BE2C (cell line): ENCODE measurements at regions not wholly inside any gene's neighbourhood (a gene's known extent, or its start where the extent isn't known, plus 50 kb on each side); places are given as distances from the start of the nearest gene placed in this dataset.

Experiments
- DNase-seq: peaks from one replicate; pipeline ENCODE4 v3.0.0-alpha.2; 2020
- H3K27me3 ChIP-seq: fragments of 250-450 bp; sonication (Bioruptor Pico); 2 replicates; pipeline ENCODE4 v1.5.1; 2020; ENCODE audit warnings: mild to moderate bottlenecking
- H3K36me3 ChIP-seq: fragments of 250-450 bp; sonication (Bioruptor Pico); 2 replicates; pipeline ENCODE4 v1.5.1; 2020; ENCODE audit warnings: mild to moderate bottlenecking
- H3K4me1 ChIP-seq: fragments of 250-450 bp; sonication (Bioruptor Pico); 2 replicates; pipeline ENCODE4 v1.5.1; 2020
- H3K4me3 ChIP-seq: 2 replicates; pipeline ENCODE4 v1.5.1; 2011; ENCODE audit warnings: low read depth, low read length
- H3K9me3 ChIP-seq: fragments of 250-450 bp; sonication (Bioruptor Pico); 2 replicates; pipeline ENCODE4 v1.5.1; 2020
- CTCF ChIP-seq: IDR thresholded peaks from 2 replicates; pipeline ENCODE4 v1.5.1; 2012; ENCODE audit warnings: mild to moderate bottlenecking, low read depth, low read length

DNA sequence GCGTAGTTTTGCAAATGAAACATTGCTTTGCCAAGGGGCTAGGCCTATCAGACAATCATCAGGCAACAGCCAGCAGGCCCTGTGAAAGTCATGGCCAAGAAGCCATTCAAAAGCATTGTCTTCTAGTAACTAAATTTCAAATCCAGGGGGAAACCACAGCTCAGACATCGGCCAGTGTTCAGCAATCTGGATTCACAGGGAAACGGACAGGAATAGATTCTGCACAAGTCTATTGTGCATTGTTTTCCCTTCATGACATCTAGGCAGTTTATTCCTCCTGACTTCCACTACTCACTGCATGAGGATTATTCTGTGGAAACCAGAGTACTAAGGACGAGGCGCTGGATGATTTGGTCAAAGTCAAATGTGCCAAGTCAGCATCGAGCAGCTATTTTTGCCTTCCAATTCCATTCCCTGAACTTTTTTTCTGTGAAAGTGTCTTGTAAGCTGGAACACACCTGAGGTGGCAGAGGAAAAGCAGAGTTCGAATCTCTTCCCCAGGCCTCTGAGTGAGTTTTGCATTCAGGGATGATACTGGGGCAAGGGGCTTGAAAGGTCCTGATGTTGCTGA is 75.4 kb downstream of the VCPKMT start:
- Histone ChIP-seq H3K27me3 (no peaks in the 10 kb centered on the region), H3K4me1 (peaks cover 3% of the 10 kb centered on the region), H3K4me3 (no peak overlapping the region), H3K36me3 (no peaks in the 10 kb centered on the region), H3K9me3 (no peaks in the 10 kb centered on the region)
- no peak for DNase-seq
- no peak for TF ChIP-seq CTCF

GRCh38 chr14:50041980-50042379 is 74.4 kb downstream of the VCPKMT start:
- no peak for TF ChIP-seq CTCF
- Histone ChIP-seq H3K36me3 (no peaks in the 10 kb centered on the region), H3K27me3 (no peaks in the 10 kb centered on the region), H3K4me1 (peaks cover 3% of the 10 kb centered on the region), H3K4me3 (no peak overlapping the region), H3K9me3 (no peaks in the 10 kb centered on the region)
- DNase-seq = no peak

DNA sequence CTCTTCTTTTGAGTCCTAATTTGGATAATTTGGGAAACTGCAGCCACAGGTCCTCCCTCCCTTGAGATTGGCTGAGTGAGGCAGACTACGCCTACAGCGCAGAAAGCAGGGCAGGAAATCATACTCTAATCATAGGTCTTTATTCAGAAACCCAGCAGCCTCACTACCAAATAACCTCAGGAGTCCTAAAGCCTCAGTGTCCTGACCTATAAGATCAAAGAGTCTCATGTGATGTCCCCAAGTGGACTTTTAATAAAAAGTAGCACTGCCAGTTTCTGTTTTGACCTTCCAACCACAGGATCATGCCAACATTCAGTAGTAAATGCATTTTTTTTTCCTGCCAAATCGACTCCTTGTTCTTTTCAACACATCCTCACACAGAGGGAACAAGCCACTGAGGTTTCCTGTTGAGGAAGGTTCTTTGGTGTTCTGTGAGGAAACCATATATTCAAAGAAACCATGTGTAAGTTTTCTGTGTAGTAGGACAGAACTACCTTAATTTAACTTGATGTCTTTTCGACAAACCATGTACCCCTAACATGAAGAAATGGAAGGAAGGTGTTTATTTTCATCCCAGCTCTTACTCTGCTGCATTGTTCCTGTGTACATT is 72.2 kb downstream of the VCPKMT start:
- no peaks in the 10 kb centered on the region; the same call in 1 of the 2 replicates for H3K4me1 ChIP-seq
- no peak for DNase-seq
- H3K4me3 ChIP-seq = no peak overlapping the region
- TF ChIP-seq CTCF = no peak
- no peaks in the 10 kb centered on the region for H3K36me3 ChIP-seq
- no peaks in the 10 kb centered on the region for H3K9me3 ChIP-seq
- no peaks in the 10 kb centered on the region for H3K27me3 ChIP-seq

GRCh38 chr14:50045039-50045711 is 71.2 kb downstream of the VCPKMT start:
- no peaks in the 10 kb centered on the region for H3K9me3 ChIP-seq
- no peak for DNase-seq
- TF ChIP-seq CTCF = no peak
- no peaks in the 10 kb centered on the region for H3K27me3 ChIP-seq
- H3K4me3 ChIP-seq = no peak overlapping the region
- no peaks in the 10 kb centered on the region for H3K36me3 ChIP-seq
- no peaks in the 10 kb centered on the region; the same call in 1 of the 2 replicates for H3K4me1 ChIP-seq

DNA sequence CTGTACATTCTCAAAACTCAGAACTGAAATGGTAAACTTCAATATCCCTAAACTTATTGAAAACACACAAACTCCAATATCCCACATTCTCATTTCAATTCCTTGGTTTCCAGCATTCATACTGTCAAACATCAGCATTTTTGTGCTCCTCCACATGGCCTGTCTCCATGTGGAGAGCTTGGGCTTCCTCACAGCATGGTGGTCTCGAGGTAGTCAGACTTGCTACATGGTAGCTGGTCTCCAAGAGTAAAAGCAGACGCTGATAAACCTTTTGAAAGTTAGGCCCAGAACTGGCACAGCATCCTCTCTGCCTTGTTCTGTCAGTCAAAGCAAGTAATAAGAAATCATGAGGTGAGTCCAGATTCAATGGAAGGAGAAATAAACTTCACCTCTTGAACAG is 70.5 kb downstream of the VCPKMT start:
- Histone ChIP-seq H3K27me3 (no peaks in the 10 kb centered on the region), H3K9me3 (no peaks in the 10 kb centered on the region), H3K4me3 (no peak overlapping the region), H3K36me3 (no peaks in the 10 kb centered on the region), H3K4me1 (no peaks in the 10 kb centered on the region; the same call in 1 of the 2 replicates)
- no peak for TF ChIP-seq CTCF
- DNase-seq = no peak

GRCh38 chr14:50047274-50047676 is 69.1 kb downstream of the VCPKMT start:
- H3K9me3 ChIP-seq = no peaks in the 10 kb centered on the region
- no peaks in the 10 kb centered on the region for H3K36me3 ChIP-seq
- no peaks in the 10 kb centered on the region for H3K27me3 ChIP-seq
- no peaks in the 10 kb centered on the region; the same call in 1 of the 2 replicates for H3K4me1 ChIP-seq
- no peak overlapping the region for H3K4me3 ChIP-seq
- DNase-seq = peak; percentile 37
- no peak for TF ChIP-seq CTCF
